Neural cell (in vitro differentiated cells): ENCODE measurements at regions not wholly inside any gene's neighbourhood (a gene's known extent, or its start where the extent isn't known, plus 50 kb on each side); places are given as distances from the start of the nearest gene placed in this dataset.

Experiments
- CTCF ChIP-seq: fragments of 450-650 bp; IDR thresholded peaks from 2 replicates; pipeline ENCODE4 v1.5.1; 2014; ENCODE audit warnings: antibody characterized with exemption, mild to moderate bottlenecking, moderate library complexity; ENCODE audit not compliant: poor library complexity, severe bottlenecking
- EZH2 ChIP-seq: fragments of 200-600, 300-800 bp; shearing (Covaris generic), sonication (generic); IDR thresholded peaks from 2 replicates; pipeline ENCODE4 v1.6.1; 2014; ENCODE audit warnings: antibody characterized with exemption, low read length, borderline replicate concordance, mild to moderate bottlenecking; ENCODE audit not compliant: insufficient read depth, poor library complexity, severe bottlenecking
- POLR2AphosphoS5 ChIP-seq: IDR thresholded peaks from 2 replicates; pipeline ENCODE4 v1.6.1; 2012
- RAD21 ChIP-seq: fragments of 450-650 bp; conservative IDR thresholded peaks from 2 replicates; pipeline ENCODE4 v1.6.1; 2014; ENCODE audit warnings: antibody characterized with exemption, mild to moderate bottlenecking, moderate library complexity

DNA sequence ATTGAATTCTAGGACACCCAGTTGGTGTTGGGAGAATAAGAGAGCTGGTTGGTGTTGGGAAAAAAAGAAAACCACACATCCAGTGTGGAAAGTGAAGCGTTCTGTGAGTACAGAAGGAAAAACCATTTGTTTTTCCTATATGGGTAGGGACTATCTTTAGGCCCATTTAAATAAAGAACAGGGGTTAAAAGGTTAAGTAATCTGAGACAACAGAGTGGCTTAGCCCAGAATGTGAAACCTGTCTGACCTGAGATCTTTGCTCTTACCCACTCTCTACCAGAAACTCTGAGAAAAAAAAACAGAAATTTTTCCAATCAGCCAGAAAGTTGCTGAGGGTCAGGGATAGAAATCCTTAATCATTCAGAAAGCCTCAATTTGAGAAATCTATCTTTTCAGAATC lies 59.8 kb upstream of the LRRC55 start:
- no peak for TF ChIP-seq CTCF
- TF ChIP-seq POLR2AphosphoS5: no peak
- no peak for TF ChIP-seq EZH2
- TF ChIP-seq RAD21: no peak
